Vagina (tissue), 2 donors: ENCODE measurements at regions not wholly inside any gene's neighbourhood (a gene's known extent, or its start where the extent isn't known, plus 50 kb on each side); places are given as distances from the start of the nearest gene placed in this dataset.
A peak's percentile ranks its signal among the peaks of the same experiment; 100 is the strongest.

Experiments used
- DNase-seq, 2 donors: peaks; one replicate each; pipeline ENCODE4 v3.0.0-alpha.2; 2017; ENCODE audit errors: extremely low spot score in 2 of 2
- H3K27ac ChIP-seq: fragments of 200-600 bp; sonication (generic); one replicate; pipeline ENCODE4 v1.5.1; 2019
- H3K27me3 ChIP-seq: fragments of 200-600 bp; sonication (generic); one replicate; pipeline ENCODE4 v1.5.1; 2019
- H3K36me3 ChIP-seq, 2 donors: fragments of 200-600 bp; sonication (generic); one replicate each; pipeline ENCODE4 v1.5.1; 2017 to 2019
- H3K4me1 ChIP-seq: fragments of 200-600 bp; sonication (generic); one replicate; pipeline ENCODE4 v1.5.1; 2019
- H3K4me3 ChIP-seq, 2 donors: fragments of 200-600 bp; sonication (generic); 1 replicate in 1 of 2; 2 replicates in 1 of 2; pipeline ENCODE4 v1.5.1; 2016 to 2019
- H3K9me3 ChIP-seq: fragments of 200-600 bp; sonication (generic); one replicate; pipeline ENCODE4 v1.5.1; 2019
- CTCF ChIP-seq, 3 experiments: fragments of 450-650 bp in 2 of 3; fragments of 200-600 bp in 1 of 3; sonication (generic) in 1 of 3; IDR thresholded peaks; one replicate each; pipeline ENCODE4 v1.5.1; 2017 to 2019; ENCODE audit warnings: antibody characterized with exemption in 3 of 3, mild to moderate bottlenecking in 2 of 3, moderate library complexity in 2 of 3
- POLR2A ChIP-seq, 2 donors: fragments of 450-650 bp; IDR thresholded peaks; one replicate each; pipeline ENCODE4 v1.6.1; 2017; ENCODE audit warnings: antibody characterized with exemption in 2 of 2, mild to moderate bottlenecking in 2 of 2, moderate library complexity in 2 of 2
- POLR2AphosphoS5 ChIP-seq, 2 donors: sonication (generic); formaldehyde crosslinking; IDR thresholded peaks; one replicate each; pipeline ENCODE4 v1.9.0; 2017; ENCODE audit warnings: antibody characterized with exemption in 2 of 2, mild to moderate bottlenecking in 2 of 2, low read depth in 1 of 2; ENCODE audit not compliant: insufficient read depth in 1 of 2
- intact Hi-C: fragments of 100-400 bp; cut with DNase I; formaldehyde crosslinking; loops from one replicate; pipeline ENCODE4 v1.15.1; 2023

GRCh38 chrX:134737061-134737460 is 59.9 kb downstream of the PABIR2 start:
- no peak for TF ChIP-seq CTCF (IDR thresholded peaks at IDR 0.05)
- no peak for TF ChIP-seq POLR2A (IDR thresholded peaks at IDR 0.05)
- TF ChIP-seq POLR2AphosphoS5 (IDR thresholded peaks at IDR 0.05; ENCODE audit: insufficient read depth in 1 of 2, low read depth in 1 of 2) = no peak
- Histone ChIP-seq H3K36me3 (no peaks in the 10 kb centered on the region), H3K4me3 (no peak overlapping the region), H3K27ac (no peak overlapping the region), H3K9me3 (no peaks in the 10 kb centered on the region), H3K27me3 (no peaks in the 10 kb centered on the region), H3K4me1 (no peaks in the 10 kb centered on the region)
- no peak for DNase-seq
- intact Hi-C loops = no loop called here

GRCh38 chrX:134736356-134736755 is 60.6 kb downstream of the PABIR2 start:
- Histone ChIP-seq H3K27ac (no peak overlapping the region), H3K36me3 (no peaks in the 10 kb centered on the region), H3K4me3 (no peak overlapping the region), H3K4me1 (no peaks in the 10 kb centered on the region), H3K9me3 (no peaks in the 10 kb centered on the region), H3K27me3 (no peaks in the 10 kb centered on the region)
- intact Hi-C loops = no loop called here
- no peak for DNase-seq
- no peak for TF ChIP-seq CTCF (IDR thresholded peaks at IDR 0.05)
- no peak for TF ChIP-seq POLR2A (IDR thresholded peaks at IDR 0.05)
- TF ChIP-seq POLR2AphosphoS5 (IDR thresholded peaks at IDR 0.05; ENCODE audit: insufficient read depth in 1 of 2, low read depth in 1 of 2) = no peak

- no peaks in the 10 kb centered on the region for H3K4me1 ChIP-seq
- intact Hi-C loops = no loop called here
- TF ChIP-seq CTCF (IDR thresholded peaks at IDR 0.05) (no peak), POLR2A (IDR thresholded peaks at IDR 0.05) (no peak)
- H3K4me3 ChIP-seq = no peak overlapping the region
- H3K9me3 ChIP-seq = no peaks in the 10 kb centered on the region
- no peaks in the 10 kb centered on the region for H3K36me3 ChIP-seq
- H3K27ac ChIP-seq = no peak overlapping the region
- DNase-seq = no peak
- H3K27me3 ChIP-seq = no peaks in the 10 kb centered on the region
Measured at GRCh38 chrX:134735015-134735414, 62.0 kb downstream of the PABIR2 start.

GRCh38 chrX:134734466-134734952 is 62.5 kb downstream of the PABIR2 start:
- no peak for TF ChIP-seq CTCF (IDR thresholded peaks at IDR 0.05)
- TF ChIP-seq POLR2A (IDR thresholded peaks at IDR 0.05) = no peak
- TF ChIP-seq POLR2AphosphoS5 (IDR thresholded peaks at IDR 0.05; ENCODE audit: insufficient read depth in 1 of 2, low read depth in 1 of 2) = no peak
- intact Hi-C loops = no loop called here
- Histone ChIP-seq H3K4me3 (no peak overlapping the region), H3K36me3 (no peaks in the 10 kb centered on the region), H3K4me1 (no peaks in the 10 kb centered on the region), H3K27me3 (no peaks in the 10 kb centered on the region), H3K27ac (peak overlapping the region; percentile 44), H3K9me3 (no peaks in the 10 kb centered on the region)
- DNase-seq = no peak

GRCh38 chrX:134733591-134733990 is 63.4 kb downstream of the PABIR2 start:
- TF ChIP-seq POLR2A (IDR thresholded peaks at IDR 0.05) = no peak
- TF ChIP-seq POLR2AphosphoS5 (IDR thresholded peaks at IDR 0.05; ENCODE audit: insufficient read depth in 1 of 2, low read depth in 1 of 2) = no peak
- TF ChIP-seq CTCF (IDR thresholded peaks at IDR 0.05) = no peak
- no peaks in the 10 kb centered on the region for H3K27me3 ChIP-seq
- no peak overlapping the region for H3K4me3 ChIP-seq
- intact Hi-C loops = no loop called here
- H3K36me3 ChIP-seq = no peaks in the 10 kb centered on the region
- no peak overlapping the region for H3K27ac ChIP-seq
- no peak for DNase-seq
- no peaks in the 10 kb centered on the region for H3K4me1 ChIP-seq
- H3K9me3 ChIP-seq = no peaks in the 10 kb centered on the region
